Endothelial cell of umbilical vein (primary cell): ENCODE measurements at regions not wholly inside any gene's neighbourhood (a gene's known extent, or its start where the extent isn't known, plus 50 kb on each side); places are given as distances from the start of the nearest gene placed in this dataset.

Experiments
- BruUV-seq: library from RNA; stranded (reverse); fragments of 400-500 nt; replicated peaks from 2 replicates; lab custom pipeline; 2021; lab: Mats Ljungman, UMichigan
- CTCF ChIA-PET: fragments of 300-600, 350-600 bp; sonication (Branson Sonifier 250); formaldehyde crosslinking; loops from one replicate; lab custom pipeline; 2021; ENCODE audit warnings: antibody characterized with exemption, inconsistent platforms; lab: Charles Lee
- POLR2A ChIA-PET: fragments of 300-600, 350-600 bp; sonication (Branson Sonifier 250); formaldehyde crosslinking; loops from one replicate; lab custom pipeline; 2021; ENCODE audit warnings: antibody characterized with exemption, inconsistent platforms; lab: Charles Lee
- DNase-seq: peaks from one replicate; pipeline ENCODE4 v3.0.0-alpha.2; 2011; ENCODE audit warnings: low read depth, low spot score
- FAIRE-seq: peaks from 2 replicates; lab custom pipeline; 2011; peaks lifted over from hg19 to GRCh38; lab: Jason Lieb, UNC
- H2AFZ ChIP-seq: 2 replicates; pipeline ENCODE4 v1.6.0; 2012; ENCODE audit warnings: low read depth, low read length, control low read depth, inconsistent platforms
- H3K27ac ChIP-seq: 2 replicates; pipeline ENCODE4 v1.5.1; 2011; ENCODE audit warnings: low read depth, mild to moderate bottlenecking, control low read depth, low read length, moderate library complexity; ENCODE audit not compliant: insufficient read depth
- H3K27me3 ChIP-seq, 2 experiments: 2 replicates each; pipeline versions ENCODE4 v1.6.0 to v1.6.1; 2011; ENCODE audit warnings: low read length in 2 of 2, mixed read lengths in 1 of 2; ENCODE audit not compliant: control insufficient read depth in 2 of 2, insufficient read depth in 2 of 2
- H3K36me3 ChIP-seq, 2 experiments: 2 replicates in 1 of 2; 3 replicates in 1 of 2; pipeline ENCODE4 v1.5.1; 2011; ENCODE audit warnings: low read length in 2 of 2, mild to moderate bottlenecking in 1 of 2, moderate library complexity in 1 of 2; ENCODE audit not compliant: control insufficient read depth in 2 of 2, insufficient read depth in 2 of 2; ENCODE audit errors: extremely low read depth in 1 of 2
- H3K4me1 ChIP-seq: 3 replicates; pipeline ENCODE4 v1.5.1; 2011; ENCODE audit warnings: mild to moderate bottlenecking, low read length; ENCODE audit not compliant: control insufficient read depth, insufficient read depth; ENCODE audit errors: extremely low read depth
- H3K4me2 ChIP-seq: 2 replicates; pipeline ENCODE4 v1.6.1; 2011; ENCODE audit warnings: low read length, control low read depth, mixed read lengths; ENCODE audit not compliant: insufficient read depth
- H3K4me3 ChIP-seq, 3 experiments: fragments of 200-600 bp in 1 of 3; sonication (generic), shearing (Covaris generic) in 1 of 3; replicated peaks in 1 of 3; 2 replicates each; pipeline ENCODE4 v1.5.1; 2011 to 2016; ENCODE audit warnings: control low read depth in 3 of 3, low read length in 3 of 3, mild to moderate bottlenecking in 2 of 3, inconsistent platforms in 1 of 3, low read depth in 1 of 3, moderate library complexity in 1 of 3; ENCODE audit not compliant: insufficient read depth in 1 of 3
- H3K79me2 ChIP-seq: 2 replicates; pipeline ENCODE4 v1.6.0; 2012; ENCODE audit warnings: low read length, inconsistent platforms; ENCODE audit not compliant: control insufficient read depth, insufficient read depth
- H3K9ac ChIP-seq: replicated peaks from 2 replicates; pipeline ENCODE3; 2011; ENCODE audit warnings: low read length, control low read depth; ENCODE audit not compliant: insufficient read depth; ENCODE audit errors: extremely low read depth
- H3K9me1 ChIP-seq: replicated peaks from 3 replicates; pipeline ENCODE4 v1.6.0; 2011; ENCODE audit warnings: mild to moderate bottlenecking, low read length; ENCODE audit not compliant: control insufficient read depth, insufficient read depth; ENCODE audit errors: extremely low read depth
- H3K9me3 ChIP-seq: replicated peaks from 2 replicates; pipeline ENCODE4 v1.5.1; 2012; ENCODE audit warnings: low read length, inconsistent platforms; ENCODE audit not compliant: control insufficient read depth, insufficient read depth
- H4K20me1 ChIP-seq: replicated peaks from 2 replicates; pipeline ENCODE3; 2011; ENCODE audit warnings: mild to moderate bottlenecking, low read length; ENCODE audit not compliant: control insufficient read depth, insufficient read depth; ENCODE audit errors: extremely low read depth
- CTCF ChIP-seq, 2 donors: IDR thresholded peaks; 1 replicate in 1 of 2; 2 replicates in 1 of 2; pipeline ENCODE4 v1.5.1; 2011; ENCODE audit warnings: low read length in 2 of 2, mild to moderate bottlenecking in 2 of 2, moderate library complexity in 2 of 2, control low read depth in 1 of 2, inconsistent platforms in 1 of 2, low read depth in 1 of 2; ENCODE audit not compliant: insufficient read depth in 1 of 2; ENCODE audit errors: extremely low read depth in 1 of 2
- EZH2 ChIP-seq: IDR thresholded peaks from 2 replicates; pipeline ENCODE4 v1.6.1; 2012; ENCODE audit warnings: borderline replicate concordance, low read depth, mild to moderate bottlenecking, moderate library complexity, low read length, inconsistent platforms; ENCODE audit not compliant: severe bottlenecking
- FOS ChIP-seq: IDR thresholded peaks from 2 replicates; pipeline ENCODE4 v1.6.1; 2011; ENCODE audit warnings: mild to moderate bottlenecking, low read length, moderate library complexity, borderline replicate concordance; ENCODE audit not compliant: insufficient read depth
- GATA2 ChIP-seq: IDR thresholded peaks from 2 replicates; pipeline ENCODE4 v1.7.0; 2011; ENCODE audit warnings: low read depth, mild to moderate bottlenecking, moderate library complexity, mixed read lengths, low read length; ENCODE audit not compliant: insufficient read length, insufficient read depth
- JUN ChIP-seq: IDR thresholded peaks from 2 replicates; pipeline ENCODE4 v1.6.1; 2011; ENCODE audit warnings: borderline replicate concordance, low read depth; ENCODE audit not compliant: insufficient read length, insufficient read depth
- MAX ChIP-seq: IDR thresholded peaks from 2 replicates; pipeline ENCODE4 v1.6.1; 2011; ENCODE audit not compliant: insufficient read depth, insufficient read length
- MYC ChIP-seq: IDR thresholded peaks from one replicate; pipeline ENCODE4 v1.6.1; 2011; ENCODE audit warnings: mild to moderate bottlenecking, low read depth, low read length
- POLR2A ChIP-seq: IDR thresholded peaks from 2 replicates; pipeline ENCODE4 v1.6.1; 2012; ENCODE audit warnings: low read depth, mild to moderate bottlenecking, control low read depth, low read length
- POLR2AphosphoS5 ChIP-seq: IDR thresholded peaks from 2 replicates; pipeline ENCODE4 v1.6.1; 2012; ENCODE audit warnings: low read depth, mild to moderate bottlenecking, control low read depth, low read length, moderate library complexity; ENCODE audit not compliant: insufficient read depth
- dilution Hi-C: fragments of 300-500 bp; cut with MboI; formaldehyde crosslinking; loops from one replicate; pipeline ENCODE4 v1.15.0; 2019; ENCODE audit warnings: low sequenced_read_pairs; ENCODE audit not compliant: extremely low pct_ligation_motif_present
- intact Hi-C: fragments of 100-400 bp; cut with micrococcal nuclease; formaldehyde crosslinking; loops from one replicate; pipeline ENCODE4 v1.10.0; 2022

GRCh38 chr4:159428975-159429692 is 326.3 kb downstream of the RAPGEF2 start:
- no peaks in the 10 kb centered on the region for H3K79me2 ChIP-seq
- H3K4me2 ChIP-seq, result peak overlapping the region; percentile 10
- peak; percentile 70 for DNase-seq
- peaks cover 7% of the 10 kb centered on the region for H3K4me1 ChIP-seq
- no peaks in the 10 kb centered on the region for H3K27me3 ChIP-seq
- H3K9ac ChIP-seq, result no peak overlapping the region
- no peaks in the 10 kb centered on the region for H3K9me3 ChIP-seq
- ChIA-PET CTCF (interaction anchor here (0.9 kb wide), 1 partner anchor 8 kb away, joined by 3 read pairs; no protein-coding TSS in a partner anchor), POLR2A (no interaction called here)
- H3K4me3 ChIP-seq, result peak overlapping the region in 1 of 3 experiments; percentile 11
- peak overlapping the region; percentile 37 for H2AFZ ChIP-seq
- BruUV-seq, result no TSS peak
- H3K9me1 ChIP-seq, result no peaks in the 10 kb centered on the region
- peak; percentile 47 for FAIRE-seq
- H3K36me3 ChIP-seq, result no peaks in the 10 kb centered on the region
- H4K20me1 ChIP-seq, result no peaks in the 10 kb centered on the region
- intact Hi-C loops, result no loop called here
- dilution Hi-C loops, result no loop called here
- TF ChIP-seq MYC (no peak), FOS (no peak), GATA2 (no peak), CTCF (IDR thresholded peaks at IDR 0.05; ENCODE audit: extremely low read depth in 1 of 2, insufficient read depth in 1 of 2, low read depth in 1 of 2, low read length in 2 of 2) (no peak), POLR2A (no peak), POLR2AphosphoS5 (no peak), JUN (no peak), MAX (no peak), EZH2 (no peak)
- H3K27ac ChIP-seq, result peak overlapping the region; percentile 33
